Upper lobe of left lung (tissue), 6 donors: ENCODE measurements at regions not wholly inside any gene's neighbourhood (a gene's known extent, or its start where the extent isn't known, plus 50 kb on each side); places are given as distances from the start of the nearest gene placed in this dataset.

ENCODE experiments used
- ATAC-seq, 2 donors: fragments of 200-7000 bp; cut with Tn5 transposase; one replicate each; pipeline ENCODE4 v1.9.1; 2022; ENCODE audit warnings: mild to moderate bottlenecking in 2 of 2, moderate library complexity in 2 of 2; ENCODE audit not compliant: low FRiP score in 2 of 2
- DNase-seq, 2 donors: peaks; one replicate each; pipeline ENCODE4 v3.0.0-alpha.2; 2019 to 2020
- H3K27ac ChIP-seq, 4 donors: fragments of 200-600 bp; sonication (generic); one replicate each; pipeline ENCODE4 v1.5.1; 2016 to 2019
- H3K27me3 ChIP-seq, 4 donors: fragments of 200-600 bp; sonication (generic); one replicate each; pipeline ENCODE4 v1.5.1; 2017 to 2019
- H3K36me3 ChIP-seq, 4 donors: fragments of 200-600 bp; sonication (generic); one replicate each; pipeline ENCODE4 v1.5.1; 2016 to 2019
- H3K4me1 ChIP-seq, 4 donors: fragments of 200-600 bp; sonication (generic); one replicate each; pipeline ENCODE4 v1.5.1; 2018 to 2019
- H3K4me3 ChIP-seq, 4 donors: fragments of 200-600 bp; sonication (generic); one replicate each; pipeline ENCODE4 v1.5.1; 2017 to 2019; ENCODE audit warnings: mild to moderate bottlenecking in 2 of 4, moderate library complexity in 1 of 4
- H3K9me3 ChIP-seq, 4 donors: fragments of 200-600 bp; sonication (generic); one replicate each; pipeline ENCODE4 v1.5.1; 2018 to 2019
- EP300 ChIP-seq, 4 donors: sonication (generic); formaldehyde crosslinking; IDR thresholded peaks; one replicate each; pipeline ENCODE4 v1.5.1; 2017; ENCODE audit warnings: antibody characterized with exemption in 4 of 4, control low read depth in 2 of 4
- POLR2A ChIP-seq, 4 donors: fragments of 450-650 bp; IDR thresholded peaks; one replicate each; pipeline ENCODE4 v1.5.1; 2016 to 2017; ENCODE audit warnings: antibody characterized with exemption in 4 of 4, mild to moderate bottlenecking in 2 of 4
- POLR2AphosphoS5 ChIP-seq, 2 donors: sonication (generic); formaldehyde crosslinking; IDR thresholded peaks; one replicate each; pipeline ENCODE4 v1.5.1; 2017; ENCODE audit warnings: antibody characterized with exemption in 2 of 2
- WGBS, 2 donors: methylation state at CpG; one replicate each; pipeline ENCODE4 v1.1.5; 2017 to 2018; 5-methylcytosine and 5-hydroxymethylcytosine counted together
- TF ChIP-seq, protein P1 (sequence below), 6 experiments: fragments of 450-650 bp in 4 of 6; fragments of 200-600 bp in 2 of 6; sonication (generic) in 2 of 6; IDR thresholded peaks; one replicate each; pipeline ENCODE4 v1.5.1; 2016 to 2019; ENCODE audit warnings: antibody characterized with exemption in 6 of 6
- donor health status: DM: no; HTN: no; CAD: no; lungs with moderate emphysema.
- donor health status: DM: no; HTN: yes; CAD: no; lungs with severe emphysema.

GRCh38 chr16:75919664-75920063 lies 193.4 kb upstream of the CPHXL start:
- TF ChIP-seq POLR2A (IDR thresholded peaks at IDR 0.05) (no peak), POLR2AphosphoS5 (IDR thresholded peaks at IDR 0.05) (no peak), EP300 (IDR thresholded peaks at IDR 0.05) (no peak)
- TF ChIP-seq, protein P1, sequence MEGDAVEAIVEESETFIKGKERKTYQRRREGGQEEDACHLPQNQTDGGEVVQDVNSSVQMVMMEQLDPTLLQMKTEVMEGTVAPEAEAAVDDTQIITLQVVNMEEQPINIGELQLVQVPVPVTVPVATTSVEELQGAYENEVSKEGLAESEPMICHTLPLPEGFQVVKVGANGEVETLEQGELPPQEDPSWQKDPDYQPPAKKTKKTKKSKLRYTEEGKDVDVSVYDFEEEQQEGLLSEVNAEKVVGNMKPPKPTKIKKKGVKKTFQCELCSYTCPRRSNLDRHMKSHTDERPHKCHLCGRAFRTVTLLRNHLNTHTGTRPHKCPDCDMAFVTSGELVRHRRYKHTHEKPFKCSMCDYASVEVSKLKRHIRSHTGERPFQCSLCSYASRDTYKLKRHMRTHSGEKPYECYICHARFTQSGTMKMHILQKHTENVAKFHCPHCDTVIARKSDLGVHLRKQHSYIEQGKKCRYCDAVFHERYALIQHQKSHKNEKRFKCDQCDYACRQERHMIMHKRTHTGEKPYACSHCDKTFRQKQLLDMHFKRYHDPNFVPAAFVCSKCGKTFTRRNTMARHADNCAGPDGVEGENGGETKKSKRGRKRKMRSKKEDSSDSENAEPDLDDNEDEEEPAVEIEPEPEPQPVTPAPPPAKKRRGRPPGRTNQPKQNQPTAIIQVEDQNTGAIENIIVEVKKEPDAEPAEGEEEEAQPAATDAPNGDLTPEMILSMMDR (IDR thresholded peaks at IDR 0.05): no peak
- 32 to 46% methylated on average over 5 of the region's 5 CpGs for WGBS, 2 donors
- Histone ChIP-seq H3K36me3 (no peaks in the 10 kb centered on the region), H3K27me3 (no peaks in the 10 kb centered on the region), H3K9me3 (no peaks in the 10 kb centered on the region), H3K4me3 (no peak overlapping the region), H3K27ac (no peak overlapping the region), H3K4me1 (no peaks in the 10 kb centered on the region)
- no peak for DNase-seq
- ATAC-seq: no peak

- WGBS, 2 donors: 74 to 79% methylated on average over 2 of the region's 2 CpGs
- H3K27ac ChIP-seq: no peak overlapping the region
- no peak overlapping the region for H3K4me3 ChIP-seq
- H3K36me3 ChIP-seq: no peaks in the 10 kb centered on the region
- H3K4me1 ChIP-seq: no peaks in the 10 kb centered on the region
- ATAC-seq (no peak), DNase-seq (no peak)
- no peaks in the 10 kb centered on the region for H3K9me3 ChIP-seq
- TF ChIP-seq POLR2AphosphoS5 (IDR thresholded peaks at IDR 0.05) (no peak), POLR2A (IDR thresholded peaks at IDR 0.05) (no peak)
- H3K27me3 ChIP-seq: no peaks in the 10 kb centered on the region
Observed at GRCh38 chr16:75921281-75921680, 195.0 kb upstream of the CPHXL start.

GRCh38 chr16:75922250-75922649 lies 196.0 kb upstream of the CPHXL start:
- H3K4me3 ChIP-seq: no peak overlapping the region
- TF ChIP-seq POLR2A (IDR thresholded peaks at IDR 0.05) (no peak), EP300 (IDR thresholded peaks at IDR 0.05) (no peak), POLR2AphosphoS5 (IDR thresholded peaks at IDR 0.05) (no peak)
- TF ChIP-seq, protein P1 (IDR thresholded peaks at IDR 0.05): no peak
- H3K27ac ChIP-seq: no peak overlapping the region
- no peaks in the 10 kb centered on the region for H3K9me3 ChIP-seq
- no peaks in the 10 kb centered on the region for H3K4me1 ChIP-seq
- WGBS, 2 donors: 75 to 78% methylated on average over 3 of the region's 3 CpGs
- DNase-seq (no peak), ATAC-seq (no peak)
- no peaks in the 10 kb centered on the region for H3K36me3 ChIP-seq
- H3K27me3 ChIP-seq: no peaks in the 10 kb centered on the region

GRCh38 chr16:75924397-75924796 lies 198.1 kb upstream of the CPHXL start:
- Histone ChIP-seq H3K9me3 (no peaks in the 10 kb centered on the region), H3K36me3 (no peaks in the 10 kb centered on the region), H3K4me1 (no peaks in the 10 kb centered on the region), H3K4me3 (no peak overlapping the region), H3K27ac (no peak overlapping the region), H3K27me3 (no peaks in the 10 kb centered on the region)
- no peak for ATAC-seq
- 79% methylated on average over 3 of the region's 3 CpGs for WGBS, 2 donors
- no peak for DNase-seq
- TF ChIP-seq, protein P1 (IDR thresholded peaks at IDR 0.05): no peak
- TF ChIP-seq POLR2AphosphoS5 (IDR thresholded peaks at IDR 0.05) (no peak), EP300 (IDR thresholded peaks at IDR 0.05) (no peak), POLR2A (IDR thresholded peaks at IDR 0.05) (no peak)

DNA sequence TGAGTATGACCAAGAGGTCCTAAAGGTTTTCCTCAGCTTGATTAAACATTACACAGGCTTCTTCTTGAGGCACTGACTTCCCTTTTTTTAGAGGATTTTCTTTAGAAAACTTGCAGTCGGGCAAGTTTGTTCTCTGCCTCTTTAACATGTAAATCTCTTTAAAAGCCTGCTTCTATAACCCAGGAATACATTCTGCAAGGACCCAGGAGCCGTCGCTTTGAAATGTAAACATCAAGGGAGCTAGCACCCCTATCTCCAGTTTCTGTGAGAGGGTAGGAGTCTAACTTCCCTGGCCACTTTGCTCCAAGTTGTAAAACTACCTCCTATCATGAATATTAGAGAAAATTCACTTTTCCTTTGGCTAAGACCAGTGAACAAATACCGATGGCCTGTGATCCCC lies 201.5 kb upstream of the CPHXL start:
- no peaks in the 10 kb centered on the region for H3K36me3 ChIP-seq
- no peak overlapping the region for H3K27ac ChIP-seq
- no peaks in the 10 kb centered on the region for H3K4me1 ChIP-seq
- 22 to 23% methylated on average over 4 of the region's 4 CpGs for WGBS, 2 donors
- DNase-seq (no peak), ATAC-seq (no peak)
- TF ChIP-seq, protein P1 (IDR thresholded peaks at IDR 0.05): no peak
- TF ChIP-seq EP300 (IDR thresholded peaks at IDR 0.05) (no peak), POLR2A (IDR thresholded peaks at IDR 0.05) (no peak), POLR2AphosphoS5 (IDR thresholded peaks at IDR 0.05) (no peak)
- H3K4me3 ChIP-seq: no peak overlapping the region
- H3K9me3 ChIP-seq: peaks cover 0 to 4% (median 0%) of the 10 kb centered on the region in 4 donors
- no peaks in the 10 kb centered on the region for H3K27me3 ChIP-seq
